ENCODE measurements at regions not wholly inside any gene's neighbourhood (a gene's known extent, or its start where the extent isn't known, plus 50 kb on each side); places are given as distances from the start of the nearest gene placed in this dataset.
A peak's percentile ranks its signal among the peaks of the same experiment; 100 is the strongest.

DNA sequence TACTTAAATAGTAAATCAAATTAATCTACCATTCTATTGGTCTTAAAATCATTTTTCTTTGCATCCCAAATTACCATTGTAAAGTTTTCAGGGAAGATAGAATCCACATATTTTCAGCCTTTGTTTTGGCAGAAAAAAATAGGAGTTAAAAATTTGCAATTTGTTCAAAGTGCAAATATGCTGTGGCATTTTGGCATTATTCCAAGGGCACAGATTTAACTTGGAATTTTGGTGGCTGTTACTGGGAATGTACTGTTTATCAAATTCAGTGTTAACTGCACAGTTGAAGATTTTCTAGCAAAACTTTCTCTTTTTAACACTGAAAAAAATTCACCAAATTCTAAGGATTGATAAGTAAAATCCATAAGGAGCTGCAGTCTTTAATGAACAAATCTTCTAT, 151.0 kb upstream of the HDAC9 start:
- H3K4me3 ChIP-seq (ENCODE audit: low read length in 2 of 2) = no peak overlapping the region
- no peaks in the 10 kb centered on the region for H3K9me3 ChIP-seq (replicated peaks in 1 of 2; ENCODE audit: control insufficient read depth in 2 of 2, insufficient read depth in 1 of 2, low read depth in 1 of 2, low read length in 2 of 2)
- no peak overlapping the region for H2AFZ ChIP-seq (ENCODE audit: low read length)
- H3K4me1 ChIP-seq (ENCODE audit: control insufficient read depth in 2 of 2, insufficient read depth in 1 of 2, low read depth in 1 of 2, low read length in 2 of 2) = no peaks in the 10 kb centered on the region
- no peak overlapping the region for H3K27ac ChIP-seq (replicated peaks; ENCODE audit: low read length)
- no peak for DNase-seq (ENCODE audit: low spot score)
- H2BK15ac ChIP-seq (ENCODE audit: low read length) = no peak overlapping the region
- H2AK5ac ChIP-seq (ENCODE audit: low read depth, low read length) = no peak overlapping the region
- H3K23ac ChIP-seq (ENCODE audit: low read depth, low read length, poor library complexity) = no peak overlapping the region
- H2BK120ac ChIP-seq (ENCODE audit: low read depth, low read length) = no peak overlapping the region
- H3K79me1 ChIP-seq (ENCODE audit: low read depth, low read length) = no peaks in the 10 kb centered on the region
- no peak overlapping the region for H3K9ac ChIP-seq (ENCODE audit: low read depth, low read length, poor library complexity)
- H3K27me3 ChIP-seq (ENCODE audit: control insufficient read depth in 3 of 3, insufficient read depth in 3 of 3, low read depth in 1 of 3, low read length in 3 of 3) = no peaks in the 10 kb centered on the region
- H4K8ac ChIP-seq (ENCODE audit: low read depth, low read length) = no peak overlapping the region
- no peak overlapping the region for H2BK12ac ChIP-seq (ENCODE audit: low read length)
- no peaks in the 10 kb centered on the region for H3K36me3 ChIP-seq (replicated peaks in 1 of 2; ENCODE audit: control insufficient read depth in 2 of 2, insufficient read depth in 2 of 2, low read length in 2 of 2)
- H3K4me2 ChIP-seq (ENCODE audit: insufficient read depth, low read length, poor library complexity, severe bottlenecking) = no peak overlapping the region
- H3K14ac ChIP-seq (ENCODE audit: low read length) = no peak overlapping the region
- H3K18ac ChIP-seq (ENCODE audit: low read length) = no peak overlapping the region
- no peak overlapping the region for H2BK5ac ChIP-seq (ENCODE audit: low read length)
- H3K4ac ChIP-seq (ENCODE audit: low read length) = no peak overlapping the region
- no peak overlapping the region for H4K91ac ChIP-seq (ENCODE audit: low read depth, low read length, poor library complexity)

- no peak overlapping the region for H2BK5ac ChIP-seq (ENCODE audit: low read length)
- no peak overlapping the region for H2BK15ac ChIP-seq (ENCODE audit: low read length)
- H3K79me1 ChIP-seq (ENCODE audit: low read depth, low read length) = no peaks in the 10 kb centered on the region
- H3K4me1 ChIP-seq (ENCODE audit: control insufficient read depth in 2 of 2, insufficient read depth in 1 of 2, low read depth in 1 of 2, low read length in 2 of 2) = no peaks in the 10 kb centered on the region
- H3K27me3 ChIP-seq (ENCODE audit: control insufficient read depth in 3 of 3, insufficient read depth in 3 of 3, low read depth in 1 of 3, low read length in 3 of 3) = no peaks in the 10 kb centered on the region
- H3K4ac ChIP-seq (ENCODE audit: low read length) = no peak overlapping the region
- H2AFZ ChIP-seq (ENCODE audit: low read length) = no peak overlapping the region
- no peak overlapping the region for H3K23ac ChIP-seq (ENCODE audit: low read depth, low read length, poor library complexity)
- DNase-seq (ENCODE audit: low spot score) = peak; percentile 57
- H3K4me2 ChIP-seq (ENCODE audit: insufficient read depth, low read length, poor library complexity, severe bottlenecking) = no peak overlapping the region
- H3K9ac ChIP-seq (ENCODE audit: low read depth, low read length, poor library complexity) = no peak overlapping the region
- H2BK120ac ChIP-seq (ENCODE audit: low read depth, low read length) = no peak overlapping the region
- H3K27ac ChIP-seq (replicated peaks; ENCODE audit: low read length) = no peak overlapping the region
- H4K8ac ChIP-seq (ENCODE audit: low read depth, low read length) = no peak overlapping the region
- H4K91ac ChIP-seq (ENCODE audit: low read depth, low read length, poor library complexity) = no peak overlapping the region
- no peak overlapping the region for H2AK5ac ChIP-seq (ENCODE audit: low read depth, low read length)
- no peak overlapping the region for H2BK12ac ChIP-seq (ENCODE audit: low read length)
- H3K14ac ChIP-seq (ENCODE audit: low read length) = no peak overlapping the region
- no CpG with 5 or more reads among the region's 3 CpGs for WGBS, 2 donors (ENCODE audit: extremely low coverage in 2 of 2, insufficient read length in 2 of 2, insufficient replicate concordance in 1 of 2)
- no peak overlapping the region for H3K4me3 ChIP-seq (ENCODE audit: low read length in 2 of 2)
- H3K18ac ChIP-seq (ENCODE audit: low read length) = no peak overlapping the region
- H3K9me3 ChIP-seq (replicated peaks in 1 of 2; ENCODE audit: control insufficient read depth in 2 of 2, insufficient read depth in 1 of 2, low read depth in 1 of 2, low read length in 2 of 2) = no peaks in the 10 kb centered on the region
- H3K36me3 ChIP-seq (replicated peaks in 1 of 2; ENCODE audit: control insufficient read depth in 2 of 2, insufficient read depth in 2 of 2, low read length in 2 of 2) = no peaks in the 10 kb centered on the region
Observed at GRCh38 chr7:18345641-18346234, 149.8 kb upstream of the HDAC9 start.

DNA sequence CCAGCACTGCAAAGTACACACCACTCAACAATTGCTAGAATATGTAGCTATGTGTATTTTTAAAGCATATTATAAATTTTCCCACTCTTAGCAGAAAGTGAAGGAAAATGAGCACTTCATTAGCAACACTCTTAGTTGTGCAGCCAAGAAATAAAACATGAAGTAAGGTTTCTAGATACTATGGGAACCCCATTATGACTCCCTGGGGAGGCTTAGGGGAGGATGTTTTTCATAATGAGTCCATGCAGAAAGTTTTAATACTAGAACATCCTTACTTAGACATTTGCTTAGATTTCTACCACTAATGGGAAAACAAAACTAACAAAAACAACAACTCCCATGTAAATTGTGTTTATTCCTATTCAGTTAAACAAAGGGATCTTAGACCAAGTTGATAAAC, 148.4 kb upstream of the HDAC9 start:
- Histone ChIP-seq H2AFZ (ENCODE audit: low read length) (no peak overlapping the region), H3K4me3 (ENCODE audit: low read length in 2 of 2) (no peak overlapping the region)

DNA sequence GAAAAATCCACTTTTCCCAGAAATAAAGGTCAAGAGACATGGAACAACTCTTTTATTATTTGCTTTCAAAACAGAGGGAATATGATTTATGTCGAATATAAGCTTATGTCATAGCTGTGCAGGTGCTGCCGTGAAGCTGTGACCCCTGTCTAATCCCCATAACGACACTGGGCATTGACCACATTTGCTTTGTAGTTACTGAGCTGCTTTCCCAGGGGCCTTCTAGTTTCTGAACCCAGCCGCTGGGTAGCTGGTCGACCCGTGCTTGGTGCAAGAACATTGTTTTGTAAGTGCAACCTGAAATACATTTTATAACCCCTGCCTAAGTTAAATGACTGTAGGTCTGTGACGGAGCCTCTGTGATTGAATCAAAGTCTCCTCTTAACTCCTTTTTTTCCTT, 144.9 kb upstream of the HDAC9 start:
- Histone ChIP-seq H3K4me1 (ENCODE audit: control insufficient read depth in 2 of 2, insufficient read depth in 1 of 2, low read depth in 1 of 2, low read length in 2 of 2) (no peaks in the 10 kb centered on the region), H3K9me3 (replicated peaks in 1 of 2; ENCODE audit: control insufficient read depth in 2 of 2, insufficient read depth in 1 of 2, low read depth in 1 of 2, low read length in 2 of 2) (no peaks in the 10 kb centered on the region), H3K36me3 (replicated peaks in 1 of 2; ENCODE audit: control insufficient read depth in 2 of 2, insufficient read depth in 2 of 2, low read length in 2 of 2) (no peaks in the 10 kb centered on the region), H3K4me3 (ENCODE audit: low read length in 2 of 2) (no peak overlapping the region), H3K23ac (ENCODE audit: low read depth, low read length, poor library complexity) (no peak overlapping the region), H3K27ac (replicated peaks; ENCODE audit: low read length) (no peak overlapping the region), H2BK12ac (ENCODE audit: low read length) (no peak overlapping the region), H4K91ac (ENCODE audit: low read depth, low read length, poor library complexity) (no peak overlapping the region), H2BK5ac (ENCODE audit: low read length) (no peak overlapping the region), H2BK120ac (ENCODE audit: low read depth, low read length) (no peak overlapping the region), H3K4ac (ENCODE audit: low read length) (no peak overlapping the region), H4K8ac (ENCODE audit: low read depth, low read length) (no peak overlapping the region), H3K18ac (ENCODE audit: low read length) (no peak overlapping the region), H2AK5ac (ENCODE audit: low read depth, low read length) (no peak overlapping the region), H2BK15ac (ENCODE audit: low read length) (no peak overlapping the region), H2AFZ (ENCODE audit: low read length) (no peak overlapping the region), H3K79me1 (ENCODE audit: low read depth, low read length) (no peaks in the 10 kb centered on the region), H3K4me2 (ENCODE audit: insufficient read depth, low read length, poor library complexity, severe bottlenecking) (no peak overlapping the region), H3K14ac (ENCODE audit: low read length) (no peak overlapping the region), H3K9ac (ENCODE audit: low read depth, low read length, poor library complexity) (no peak overlapping the region), H3K27me3 (ENCODE audit: control insufficient read depth in 3 of 3, insufficient read depth in 3 of 3, low read depth in 1 of 3, low read length in 3 of 3) (no peaks in the 10 kb centered on the region)
- no CpG with 5 or more reads among the region's 7 CpGs for WGBS, 2 donors (ENCODE audit: extremely low coverage in 2 of 2, insufficient read length in 2 of 2, insufficient replicate concordance in 1 of 2)
- no peak for DNase-seq (ENCODE audit: low spot score)

More for the DNA sequence above, 148.4 kb upstream of the HDAC9 start:
- H3K79me1 ChIP-seq (ENCODE audit: low read depth, low read length) = no peaks in the 10 kb centered on the region
- no peak for DNase-seq (ENCODE audit: low spot score)
- H3K4ac ChIP-seq (ENCODE audit: low read length) = no peak overlapping the region
- no peaks in the 10 kb centered on the region for H3K4me1 ChIP-seq (ENCODE audit: control insufficient read depth in 2 of 2, insufficient read depth in 1 of 2, low read depth in 1 of 2, low read length in 2 of 2)
- no peak overlapping the region for H3K18ac ChIP-seq (ENCODE audit: low read length)
- H4K91ac ChIP-seq (ENCODE audit: low read depth, low read length, poor library complexity) = no peak overlapping the region
- H4K8ac ChIP-seq (ENCODE audit: low read depth, low read length) = no peak overlapping the region
- H2BK15ac ChIP-seq (ENCODE audit: low read length) = no peak overlapping the region
- no peak overlapping the region for H2BK12ac ChIP-seq (ENCODE audit: low read length)
- H3K9me3 ChIP-seq (replicated peaks in 1 of 2; ENCODE audit: control insufficient read depth in 2 of 2, insufficient read depth in 1 of 2, low read depth in 1 of 2, low read length in 2 of 2) = no peaks in the 10 kb centered on the region
- no peaks in the 10 kb centered on the region for H3K36me3 ChIP-seq (replicated peaks in 1 of 2; ENCODE audit: control insufficient read depth in 2 of 2, insufficient read depth in 2 of 2, low read length in 2 of 2)
- H2AK5ac ChIP-seq (ENCODE audit: low read depth, low read length) = no peak overlapping the region
- H3K27me3 ChIP-seq (ENCODE audit: control insufficient read depth in 3 of 3, insufficient read depth in 3 of 3, low read depth in 1 of 3, low read length in 3 of 3) = no peaks in the 10 kb centered on the region
- no peak overlapping the region for H3K14ac ChIP-seq (ENCODE audit: low read length)
- no peak overlapping the region for H2BK5ac ChIP-seq (ENCODE audit: low read length)
- no peak overlapping the region for H2BK120ac ChIP-seq (ENCODE audit: low read depth, low read length)
- no peak overlapping the region for H3K4me2 ChIP-seq (ENCODE audit: insufficient read depth, low read length, poor library complexity, severe bottlenecking)
- H3K23ac ChIP-seq (ENCODE audit: low read depth, low read length, poor library complexity) = no peak overlapping the region
- no peak overlapping the region for H3K27ac ChIP-seq (replicated peaks; ENCODE audit: low read length)
- H3K9ac ChIP-seq (ENCODE audit: low read depth, low read length, poor library complexity) = no peak overlapping the region
